Fibroblast of lung (primary cell): ENCODE measurements at regions not wholly inside any gene's neighbourhood (a gene's known extent, or its start where the extent isn't known, plus 50 kb on each side); places are given as distances from the start of the nearest gene placed in this dataset.

ENCODE experiments used
- DNase-seq, 2 donors: peaks; one replicate each; pipeline versions ENCODE4 v3.0.0 to v3.0.0-alpha.2; 2010; ENCODE audit warnings: low read depth in 2 of 2
- H2AFZ ChIP-seq: 2 replicates; pipeline ENCODE4 v1.5.1; 2012; ENCODE audit warnings: low read length, control low read depth, inconsistent platforms
- H3K27ac ChIP-seq: 2 replicates; pipeline ENCODE4 v1.5.1; 2011; ENCODE audit warnings: low read length, control low read depth; ENCODE audit not compliant: insufficient read depth
- H3K27me3 ChIP-seq: 2 replicates; pipeline ENCODE4 v1.5.1; 2011; ENCODE audit warnings: mild to moderate bottlenecking, low read length; ENCODE audit not compliant: control insufficient read depth, insufficient read depth
- H3K36me3 ChIP-seq: 2 replicates; pipeline ENCODE4 v1.5.1; 2011; ENCODE audit warnings: low read length; ENCODE audit not compliant: control insufficient read depth, insufficient read depth
- H3K4me1 ChIP-seq: 2 replicates; pipeline ENCODE4 v1.5.1; 2011; ENCODE audit warnings: low read length; ENCODE audit not compliant: control insufficient read depth, insufficient read depth; ENCODE audit errors: extremely low read depth
- H3K4me2 ChIP-seq: 2 replicates; pipeline ENCODE4 v1.5.1; 2011; ENCODE audit warnings: low read length, control low read depth; ENCODE audit not compliant: insufficient read depth; ENCODE audit errors: extremely low read depth
- H3K4me3 ChIP-seq, 4 experiments: fragments of 200-600 bp in 1 of 4; sonication (generic) in 1 of 4; replicated peaks in 1 of 4; 2 replicates each; pipeline ENCODE4 v1.5.1; 2011 to 2016; ENCODE audit warnings: low read length in 4 of 4, low read depth in 3 of 4, mild to moderate bottlenecking in 3 of 4, control low read depth in 2 of 4, inconsistent platforms in 1 of 4, mixed read lengths in 1 of 4; ENCODE audit not compliant: insufficient read depth in 1 of 4; ENCODE audit errors: control extremely low read depth in 1 of 4
- H3K79me2 ChIP-seq: 2 replicates; pipeline ENCODE4 v1.5.1; 2012; ENCODE audit warnings: mild to moderate bottlenecking, low read length, inconsistent platforms; ENCODE audit not compliant: control insufficient read depth, insufficient read depth
- H3K9ac ChIP-seq: 2 replicates; pipeline ENCODE4 v1.5.1; 2011; ENCODE audit warnings: mild to moderate bottlenecking, low read length, control low read depth; ENCODE audit not compliant: insufficient read depth
- H3K9me3 ChIP-seq: 2 replicates; pipeline ENCODE4 v1.5.1; 2012; ENCODE audit warnings: low read depth, low read length; ENCODE audit not compliant: control insufficient read depth, insufficient read depth
- H4K20me1 ChIP-seq: 2 replicates; pipeline ENCODE4 v1.5.1; 2011; ENCODE audit warnings: low read length; ENCODE audit not compliant: control insufficient read depth, insufficient read depth; ENCODE audit errors: extremely low read depth
- CTCF ChIP-seq, 2 donors: IDR thresholded peaks in 1 of 2; conservative IDR thresholded peaks in 1 of 2; 1 replicate in 1 of 2; 2 replicates in 1 of 2; pipeline ENCODE4 v1.5.1; 2011 to 2012; ENCODE audit warnings: low read length in 2 of 2, control low read depth in 1 of 2, inconsistent platforms in 1 of 2, low read depth in 1 of 2, mild to moderate bottlenecking in 1 of 2
- EZH2 ChIP-seq: IDR thresholded peaks from 2 replicates; pipeline ENCODE4 v1.5.1; 2012; ENCODE audit warnings: low read length, control low read depth, mild to moderate bottlenecking; ENCODE audit errors: missing control alignments

DNA sequence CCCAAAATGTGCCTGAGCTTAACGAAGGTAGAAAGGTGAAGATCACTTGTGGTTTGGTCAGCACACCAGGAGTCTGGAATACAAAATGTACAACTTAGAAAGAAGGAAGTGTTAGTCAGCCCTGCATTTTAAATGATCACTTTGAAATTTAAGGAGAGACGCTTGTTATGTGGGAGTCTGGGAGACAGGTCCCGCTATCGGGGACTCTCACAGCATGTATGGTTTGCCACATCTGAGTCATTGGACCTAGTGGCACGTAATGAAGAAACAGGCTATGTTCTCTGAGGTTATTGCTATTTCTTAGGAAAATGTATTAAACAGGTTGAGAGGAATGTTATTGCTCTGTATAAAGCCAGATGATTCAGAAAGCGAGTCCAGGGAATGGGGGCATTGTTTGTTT lies 2362.5 kb upstream of the WWC1 start:
- no peak for DNase-seq
- no peaks in the 10 kb centered on the region for H3K4me1 ChIP-seq
- H3K27ac ChIP-seq: no peak overlapping the region
- H4K20me1 ChIP-seq: no peaks in the 10 kb centered on the region
- no peak overlapping the region for H3K9ac ChIP-seq
- no peaks in the 10 kb centered on the region for H3K9me3 ChIP-seq
- no peak overlapping the region for H3K4me3 ChIP-seq
- no peaks in the 10 kb centered on the region for H3K79me2 ChIP-seq
- TF ChIP-seq CTCF (conservative IDR thresholded peaks at IDR 0.05 in 1 of 2, IDR thresholded peaks at IDR 0.05 in 1 of 2; ENCODE audit: low read depth in 1 of 2, low read length in 2 of 2): no peak
- TF ChIP-seq EZH2: no peak
- no peaks in the 10 kb centered on the region for H3K27me3 ChIP-seq
- H2AFZ ChIP-seq: no peak overlapping the region
- no peak overlapping the region for H3K4me2 ChIP-seq
- H3K36me3 ChIP-seq: no peaks in the 10 kb centered on the region

DNA sequence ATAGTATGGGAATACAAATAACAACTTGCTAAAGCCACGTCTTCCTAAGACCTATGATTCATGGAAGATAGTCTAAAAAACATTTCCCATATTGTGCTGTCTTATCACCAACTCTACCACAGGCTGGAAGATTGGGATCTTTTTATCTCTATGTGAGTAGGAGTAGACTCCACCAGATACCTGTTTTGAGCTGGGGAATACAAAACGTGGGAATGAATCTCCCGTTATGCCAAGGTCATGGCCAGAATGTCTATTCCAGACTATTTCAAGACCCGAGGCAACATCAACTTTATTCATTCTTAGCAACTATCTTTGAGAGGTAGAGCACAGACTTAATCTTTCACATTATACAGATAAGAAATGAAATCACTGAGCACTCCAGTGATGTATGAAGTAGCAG lies 2350.9 kb upstream of the WWC1 start:
- TF ChIP-seq EZH2: no peak
- no peak for TF ChIP-seq CTCF (conservative IDR thresholded peaks at IDR 0.05 in 1 of 2, IDR thresholded peaks at IDR 0.05 in 1 of 2; ENCODE audit: low read depth in 1 of 2, low read length in 2 of 2)
- no peak overlapping the region for H3K27ac ChIP-seq
- no peak overlapping the region for H3K4me3 ChIP-seq
- no peak overlapping the region for H2AFZ ChIP-seq
- DNase-seq: no peak
- H3K4me1 ChIP-seq: no peaks in the 10 kb centered on the region
- H3K9ac ChIP-seq: no peak overlapping the region
- H3K9me3 ChIP-seq: no peaks in the 10 kb centered on the region
- H3K36me3 ChIP-seq: no peaks in the 10 kb centered on the region
- H3K4me2 ChIP-seq: no peak overlapping the region
- no peaks in the 10 kb centered on the region for H3K27me3 ChIP-seq
- H4K20me1 ChIP-seq: no peaks in the 10 kb centered on the region
- H3K79me2 ChIP-seq: no peaks in the 10 kb centered on the region

GRCh38 chr5:165956854-165957253 lies 2334.6 kb upstream of the WWC1 start:
- Histone ChIP-seq H3K79me2 (no peaks in the 10 kb centered on the region), H3K4me2 (no peak overlapping the region), H3K9ac (no peak overlapping the region), H3K4me1 (no peaks in the 10 kb centered on the region), H4K20me1 (no peaks in the 10 kb centered on the region), H2AFZ (no peak overlapping the region), H3K27ac (no peak overlapping the region), H3K36me3 (no peaks in the 10 kb centered on the region), H3K4me3 (no peak overlapping the region), H3K27me3 (no peaks in the 10 kb centered on the region), H3K9me3 (no peaks in the 10 kb centered on the region)
- DNase-seq: no peak
- TF ChIP-seq CTCF (conservative IDR thresholded peaks at IDR 0.05 in 1 of 2, IDR thresholded peaks at IDR 0.05 in 1 of 2; ENCODE audit: low read depth in 1 of 2, low read length in 2 of 2): no peak
- TF ChIP-seq EZH2: no peak
